Endothelial cell of umbilical vein (primary cell): ENCODE measurements at regions not wholly inside any gene's neighbourhood (a gene's known extent, or its start where the extent isn't known, plus 50 kb on each side); places are given as distances from the start of the nearest gene placed in this dataset.

Experiments
- BruUV-seq: library from RNA; stranded (reverse); fragments of 400-500 nt; replicated peaks from 2 replicates; lab custom pipeline; 2021; lab: Mats Ljungman, UMichigan
- CTCF ChIA-PET: fragments of 300-600, 350-600 bp; sonication (Branson Sonifier 250); formaldehyde crosslinking; loops from one replicate; lab custom pipeline; 2021; ENCODE audit warnings: antibody characterized with exemption, inconsistent platforms; lab: Charles Lee
- POLR2A ChIA-PET: fragments of 300-600, 350-600 bp; sonication (Branson Sonifier 250); formaldehyde crosslinking; loops from one replicate; lab custom pipeline; 2021; ENCODE audit warnings: antibody characterized with exemption, inconsistent platforms; lab: Charles Lee
- DNase-seq: peaks from one replicate; pipeline ENCODE4 v3.0.0-alpha.2; 2011; ENCODE audit warnings: low read depth, low spot score
- FAIRE-seq: peaks from 2 replicates; lab custom pipeline; 2011; peaks lifted over from hg19 to GRCh38; lab: Jason Lieb, UNC
- H2AFZ ChIP-seq: 2 replicates; pipeline ENCODE4 v1.6.0; 2012; ENCODE audit warnings: low read depth, low read length, control low read depth, inconsistent platforms
- H3K27ac ChIP-seq: 2 replicates; pipeline ENCODE4 v1.5.1; 2011; ENCODE audit warnings: low read depth, mild to moderate bottlenecking, control low read depth, low read length, moderate library complexity; ENCODE audit not compliant: insufficient read depth
- H3K27me3 ChIP-seq, 2 experiments: 2 replicates each; pipeline versions ENCODE4 v1.6.0 to v1.6.1; 2011; ENCODE audit warnings: low read length in 2 of 2, mixed read lengths in 1 of 2; ENCODE audit not compliant: control insufficient read depth in 2 of 2, insufficient read depth in 2 of 2
- H3K36me3 ChIP-seq, 2 experiments: 2 replicates in 1 of 2; 3 replicates in 1 of 2; pipeline ENCODE4 v1.5.1; 2011; ENCODE audit warnings: low read length in 2 of 2, mild to moderate bottlenecking in 1 of 2, moderate library complexity in 1 of 2; ENCODE audit not compliant: control insufficient read depth in 2 of 2, insufficient read depth in 2 of 2; ENCODE audit errors: extremely low read depth in 1 of 2
- H3K4me1 ChIP-seq: 3 replicates; pipeline ENCODE4 v1.5.1; 2011; ENCODE audit warnings: mild to moderate bottlenecking, low read length; ENCODE audit not compliant: control insufficient read depth, insufficient read depth; ENCODE audit errors: extremely low read depth
- H3K4me2 ChIP-seq: 2 replicates; pipeline ENCODE4 v1.6.1; 2011; ENCODE audit warnings: low read length, control low read depth, mixed read lengths; ENCODE audit not compliant: insufficient read depth
- H3K4me3 ChIP-seq, 3 experiments: fragments of 200-600 bp in 1 of 3; sonication (generic), shearing (Covaris generic) in 1 of 3; replicated peaks in 1 of 3; 2 replicates each; pipeline ENCODE4 v1.5.1; 2011 to 2016; ENCODE audit warnings: control low read depth in 3 of 3, low read length in 3 of 3, mild to moderate bottlenecking in 2 of 3, inconsistent platforms in 1 of 3, low read depth in 1 of 3, moderate library complexity in 1 of 3; ENCODE audit not compliant: insufficient read depth in 1 of 3
- H3K79me2 ChIP-seq: 2 replicates; pipeline ENCODE4 v1.6.0; 2012; ENCODE audit warnings: low read length, inconsistent platforms; ENCODE audit not compliant: control insufficient read depth, insufficient read depth
- H3K9ac ChIP-seq: replicated peaks from 2 replicates; pipeline ENCODE3; 2011; ENCODE audit warnings: low read length, control low read depth; ENCODE audit not compliant: insufficient read depth; ENCODE audit errors: extremely low read depth
- H3K9me1 ChIP-seq: replicated peaks from 3 replicates; pipeline ENCODE4 v1.6.0; 2011; ENCODE audit warnings: mild to moderate bottlenecking, low read length; ENCODE audit not compliant: control insufficient read depth, insufficient read depth; ENCODE audit errors: extremely low read depth
- H3K9me3 ChIP-seq: replicated peaks from 2 replicates; pipeline ENCODE4 v1.5.1; 2012; ENCODE audit warnings: low read length, inconsistent platforms; ENCODE audit not compliant: control insufficient read depth, insufficient read depth
- H4K20me1 ChIP-seq: replicated peaks from 2 replicates; pipeline ENCODE3; 2011; ENCODE audit warnings: mild to moderate bottlenecking, low read length; ENCODE audit not compliant: control insufficient read depth, insufficient read depth; ENCODE audit errors: extremely low read depth
- EZH2 ChIP-seq: IDR thresholded peaks from 2 replicates; pipeline ENCODE4 v1.6.1; 2012; ENCODE audit warnings: borderline replicate concordance, low read depth, mild to moderate bottlenecking, moderate library complexity, low read length, inconsistent platforms; ENCODE audit not compliant: severe bottlenecking
- FOS ChIP-seq: IDR thresholded peaks from 2 replicates; pipeline ENCODE4 v1.6.1; 2011; ENCODE audit warnings: mild to moderate bottlenecking, low read length, moderate library complexity, borderline replicate concordance; ENCODE audit not compliant: insufficient read depth
- GATA2 ChIP-seq: IDR thresholded peaks from 2 replicates; pipeline ENCODE4 v1.7.0; 2011; ENCODE audit warnings: low read depth, mild to moderate bottlenecking, moderate library complexity, mixed read lengths, low read length; ENCODE audit not compliant: insufficient read length, insufficient read depth
- JUN ChIP-seq: IDR thresholded peaks from 2 replicates; pipeline ENCODE4 v1.6.1; 2011; ENCODE audit warnings: borderline replicate concordance, low read depth; ENCODE audit not compliant: insufficient read length, insufficient read depth
- MYC ChIP-seq: IDR thresholded peaks from one replicate; pipeline ENCODE4 v1.6.1; 2011; ENCODE audit warnings: mild to moderate bottlenecking, low read depth, low read length
- POLR2A ChIP-seq: IDR thresholded peaks from 2 replicates; pipeline ENCODE4 v1.6.1; 2012; ENCODE audit warnings: low read depth, mild to moderate bottlenecking, control low read depth, low read length
- POLR2AphosphoS5 ChIP-seq: IDR thresholded peaks from 2 replicates; pipeline ENCODE4 v1.6.1; 2012; ENCODE audit warnings: low read depth, mild to moderate bottlenecking, control low read depth, low read length, moderate library complexity; ENCODE audit not compliant: insufficient read depth
- dilution Hi-C: fragments of 300-500 bp; cut with MboI; formaldehyde crosslinking; loops from one replicate; pipeline ENCODE4 v1.15.0; 2019; ENCODE audit warnings: low sequenced_read_pairs; ENCODE audit not compliant: extremely low pct_ligation_motif_present
- intact Hi-C: fragments of 100-400 bp; cut with micrococcal nuclease; formaldehyde crosslinking; loops from one replicate; pipeline ENCODE4 v1.10.0; 2022
- TF ChIP-seq, protein P1 (sequence below), 2 donors: IDR thresholded peaks; 1 replicate in 1 of 2; 2 replicates in 1 of 2; pipeline ENCODE4 v1.5.1; 2011; ENCODE audit warnings: low read length in 2 of 2, mild to moderate bottlenecking in 2 of 2, moderate library complexity in 2 of 2, control low read depth in 1 of 2, inconsistent platforms in 1 of 2, low read depth in 1 of 2; ENCODE audit not compliant: insufficient read depth in 1 of 2; ENCODE audit errors: extremely low read depth in 1 of 2
- TF ChIP-seq, protein P2 (sequence below): IDR thresholded peaks from 2 replicates; pipeline ENCODE4 v1.6.1; 2011; ENCODE audit not compliant: insufficient read depth, insufficient read length

DNA sequence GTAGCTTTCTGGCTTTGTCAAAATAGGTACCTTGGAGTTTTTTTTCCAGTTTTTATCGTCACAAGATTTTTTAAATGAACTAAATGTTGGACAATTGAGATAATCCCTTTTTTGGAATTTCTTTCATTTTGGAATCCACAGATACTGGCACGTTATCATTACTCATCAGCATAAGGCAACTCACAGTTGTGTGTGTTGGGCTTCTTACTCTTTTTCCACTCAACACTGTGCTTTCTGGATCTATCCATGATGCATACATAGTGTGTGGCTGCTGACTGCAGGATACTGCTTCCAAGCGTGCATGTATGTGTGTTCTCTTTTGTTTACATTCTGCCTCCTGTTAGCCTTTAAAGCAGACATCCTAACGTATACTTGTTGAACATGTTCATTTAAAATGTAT is 113.5 kb upstream of the FAM9A start:
- TF ChIP-seq FOS (no peak), GATA2 (no peak), POLR2A (no peak), EZH2 (no peak), MYC (no peak), JUN (no peak), POLR2AphosphoS5 (no peak)
- TF ChIP-seq, protein P1, sequence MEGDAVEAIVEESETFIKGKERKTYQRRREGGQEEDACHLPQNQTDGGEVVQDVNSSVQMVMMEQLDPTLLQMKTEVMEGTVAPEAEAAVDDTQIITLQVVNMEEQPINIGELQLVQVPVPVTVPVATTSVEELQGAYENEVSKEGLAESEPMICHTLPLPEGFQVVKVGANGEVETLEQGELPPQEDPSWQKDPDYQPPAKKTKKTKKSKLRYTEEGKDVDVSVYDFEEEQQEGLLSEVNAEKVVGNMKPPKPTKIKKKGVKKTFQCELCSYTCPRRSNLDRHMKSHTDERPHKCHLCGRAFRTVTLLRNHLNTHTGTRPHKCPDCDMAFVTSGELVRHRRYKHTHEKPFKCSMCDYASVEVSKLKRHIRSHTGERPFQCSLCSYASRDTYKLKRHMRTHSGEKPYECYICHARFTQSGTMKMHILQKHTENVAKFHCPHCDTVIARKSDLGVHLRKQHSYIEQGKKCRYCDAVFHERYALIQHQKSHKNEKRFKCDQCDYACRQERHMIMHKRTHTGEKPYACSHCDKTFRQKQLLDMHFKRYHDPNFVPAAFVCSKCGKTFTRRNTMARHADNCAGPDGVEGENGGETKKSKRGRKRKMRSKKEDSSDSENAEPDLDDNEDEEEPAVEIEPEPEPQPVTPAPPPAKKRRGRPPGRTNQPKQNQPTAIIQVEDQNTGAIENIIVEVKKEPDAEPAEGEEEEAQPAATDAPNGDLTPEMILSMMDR (IDR thresholded peaks at IDR 0.05; ENCODE audit: extremely low read depth in 1 of 2, insufficient read depth in 1 of 2, low read depth in 1 of 2, low read length in 2 of 2) = no peak
- TF ChIP-seq, protein P2, sequence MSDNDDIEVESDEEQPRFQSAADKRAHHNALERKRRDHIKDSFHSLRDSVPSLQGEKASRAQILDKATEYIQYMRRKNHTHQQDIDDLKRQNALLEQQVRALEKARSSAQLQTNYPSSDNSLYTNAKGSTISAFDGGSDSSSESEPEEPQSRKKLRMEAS = no peak
- Histone ChIP-seq H4K20me1 (no peaks in the 10 kb centered on the region), H3K79me2 (no peaks in the 10 kb centered on the region), H3K9ac (no peak overlapping the region), H3K36me3 (no peaks in the 10 kb centered on the region), H3K27ac (no peak overlapping the region), H3K4me2 (no peak overlapping the region), H3K27me3 (no peaks in the 10 kb centered on the region), H3K9me3 (no peaks in the 10 kb centered on the region), H3K9me1 (no peaks in the 10 kb centered on the region), H2AFZ (no peak overlapping the region), H3K4me1 (no peaks in the 10 kb centered on the region), H3K4me3 (no peak overlapping the region)
- dilution Hi-C loops = no loop called here
- ChIA-PET CTCF (no interaction called here), POLR2A (no interaction called here)
- intact Hi-C loops = no loop called here
- FAIRE-seq (no peak), DNase-seq (no peak)
- no TSS peak for BruUV-seq
